Islet precursor cell (in vitro differentiated cells): ENCODE measurements at regions not wholly inside any gene's neighbourhood (a gene's known extent, or its start where the extent isn't known, plus 50 kb on each side); places are given as distances from the start of the nearest gene placed in this dataset.
"Not testable (repeated sequence)": the region's sequence is repeated elsewhere in the genome, so short reads cannot be mapped to it uniquely, and the experiment has no call there.

Experiments used
- DNase-seq: peaks from one replicate; pipeline ENCODE4 v3.0.0-alpha.2; 2018

DNA sequence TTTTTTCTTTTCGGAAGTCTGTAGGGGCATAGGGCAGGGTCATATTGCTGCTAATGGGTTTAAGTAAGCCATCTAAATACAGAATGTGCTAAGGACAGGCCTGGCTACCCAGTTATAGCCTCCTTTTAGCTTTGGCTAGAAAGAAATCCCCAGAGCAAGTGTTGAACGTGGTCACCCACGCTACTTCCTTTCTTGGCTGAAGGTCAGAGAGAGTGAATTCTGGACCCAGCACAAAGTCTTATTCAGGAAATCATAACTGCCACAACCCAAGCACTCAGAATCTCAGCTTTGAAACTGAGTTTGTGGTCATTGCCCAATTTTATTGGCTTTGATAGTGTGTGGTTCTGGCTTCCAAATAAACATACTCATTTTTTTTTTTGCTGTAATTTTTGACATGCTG lies 542.1 kb upstream of the ATP2B1 start:
- no peak for DNase-seq

DNA sequence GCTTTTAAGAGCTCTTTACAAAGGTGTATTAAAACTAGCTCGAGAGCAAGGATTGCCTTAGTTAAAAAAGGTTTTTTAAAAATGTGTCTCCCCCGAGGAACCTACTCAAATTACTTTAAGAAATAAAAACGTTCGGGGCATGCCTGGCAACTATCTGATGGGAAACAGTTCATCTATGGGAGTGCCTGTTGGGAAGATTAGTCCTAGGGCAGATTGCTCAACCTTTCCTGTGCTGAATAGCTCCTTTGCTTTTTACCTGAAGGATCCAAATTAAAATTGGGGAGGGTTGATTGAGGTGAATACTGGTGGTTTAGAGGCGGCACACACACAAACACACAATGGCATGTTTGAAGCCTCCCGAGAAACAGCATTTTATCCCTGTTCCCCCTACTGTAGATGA lies 541.4 kb upstream of the ATP2B1 start:
- no peak for DNase-seq

DNA sequence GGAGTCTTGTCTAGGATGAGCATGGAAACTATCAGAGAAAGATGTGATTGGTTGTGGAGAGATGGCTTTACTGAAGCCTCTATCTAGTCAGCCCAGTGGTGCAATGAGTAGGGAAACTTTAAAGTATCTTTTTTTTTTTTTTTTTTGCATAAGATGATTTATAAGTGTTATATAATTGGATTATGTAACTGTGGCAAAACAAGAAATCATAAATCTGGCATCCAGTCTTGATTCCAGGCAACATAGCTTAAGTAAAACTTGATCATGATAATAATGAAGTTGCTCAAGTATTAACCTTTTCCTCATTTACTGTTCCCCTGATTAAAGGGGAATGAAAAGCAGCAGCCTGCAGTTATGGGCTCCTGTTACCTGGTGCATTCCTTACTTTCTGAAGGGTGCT lies 538.0 kb upstream of the ATP2B1 start:
- DNase-seq, result no peak

- DNase-seq, result no peak
These were observed 536.8 kb upstream of the ATP2B1 start for GRCh38 chr12:90245391-90245790.

GRCh38 chr12:90244232-90244631 lies 535.6 kb upstream of the ATP2B1 start:
- no peak for DNase-seq

GRCh38 chr12:90243211-90243610 lies 534.6 kb upstream of the ATP2B1 start:
- no peak for DNase-seq

- DNase-seq, result no peak
These were observed 531.2 kb upstream of the ATP2B1 start for GRCh38 chr12:90239732-90240260.

DNA sequence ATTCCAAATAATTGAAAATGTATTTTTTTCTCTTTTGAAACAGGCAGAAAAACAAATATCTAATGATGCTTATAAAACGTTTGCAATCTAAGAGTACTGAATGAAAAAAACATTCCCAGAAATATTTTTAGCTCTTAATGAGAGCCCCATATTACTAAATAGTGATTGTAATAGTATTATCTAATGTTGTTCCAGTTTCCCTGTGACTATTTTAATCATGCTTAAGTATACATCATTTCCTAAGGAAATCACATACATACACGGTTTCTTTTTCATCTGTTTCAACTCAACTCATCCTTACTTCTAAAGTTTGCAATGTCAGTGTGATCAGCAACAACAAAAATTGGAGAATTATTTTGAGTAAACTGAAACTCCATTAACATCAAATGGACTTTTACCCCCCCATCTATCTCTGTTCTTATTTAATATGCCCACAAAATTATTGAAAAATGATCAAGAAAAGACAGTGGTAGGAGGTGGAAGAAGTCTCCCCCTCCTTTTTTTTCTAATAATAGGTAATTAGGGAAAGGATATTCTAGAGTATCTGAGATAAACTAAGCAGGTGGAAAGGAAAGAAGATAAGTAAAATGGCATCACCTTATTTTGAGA lies 530.1 kb upstream of the ATP2B1 start:
- DNase-seq, result no peak

DNA sequence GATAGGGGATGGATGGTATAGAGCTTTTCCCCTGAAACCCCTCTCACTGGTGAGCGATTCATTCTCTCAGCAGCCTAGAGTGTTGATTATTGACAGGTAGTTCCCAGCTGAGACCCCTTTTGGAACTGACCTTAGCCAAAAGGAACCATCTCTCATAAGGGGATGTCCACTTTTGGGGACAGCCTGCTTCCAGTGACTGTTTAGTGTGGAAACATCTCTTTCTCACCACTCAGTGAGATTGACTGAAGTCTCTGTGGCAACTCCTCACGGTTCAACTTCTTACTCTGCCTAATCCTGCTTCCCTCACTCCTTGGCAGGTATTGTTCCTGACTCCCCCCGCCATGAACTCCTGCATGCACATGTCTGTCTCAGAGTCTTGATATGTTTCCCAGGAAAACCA lies 529.2 kb upstream of the ATP2B1 start:
- DNase-seq, result no peak

GRCh38 chr12:90235642-90236041 lies 527.0 kb upstream of the ATP2B1 start:
- no peak for DNase-seq

GRCh38 chr12:90234472-90234871 lies 525.8 kb upstream of the ATP2B1 start:
- DNase-seq, result no peak

DNA sequence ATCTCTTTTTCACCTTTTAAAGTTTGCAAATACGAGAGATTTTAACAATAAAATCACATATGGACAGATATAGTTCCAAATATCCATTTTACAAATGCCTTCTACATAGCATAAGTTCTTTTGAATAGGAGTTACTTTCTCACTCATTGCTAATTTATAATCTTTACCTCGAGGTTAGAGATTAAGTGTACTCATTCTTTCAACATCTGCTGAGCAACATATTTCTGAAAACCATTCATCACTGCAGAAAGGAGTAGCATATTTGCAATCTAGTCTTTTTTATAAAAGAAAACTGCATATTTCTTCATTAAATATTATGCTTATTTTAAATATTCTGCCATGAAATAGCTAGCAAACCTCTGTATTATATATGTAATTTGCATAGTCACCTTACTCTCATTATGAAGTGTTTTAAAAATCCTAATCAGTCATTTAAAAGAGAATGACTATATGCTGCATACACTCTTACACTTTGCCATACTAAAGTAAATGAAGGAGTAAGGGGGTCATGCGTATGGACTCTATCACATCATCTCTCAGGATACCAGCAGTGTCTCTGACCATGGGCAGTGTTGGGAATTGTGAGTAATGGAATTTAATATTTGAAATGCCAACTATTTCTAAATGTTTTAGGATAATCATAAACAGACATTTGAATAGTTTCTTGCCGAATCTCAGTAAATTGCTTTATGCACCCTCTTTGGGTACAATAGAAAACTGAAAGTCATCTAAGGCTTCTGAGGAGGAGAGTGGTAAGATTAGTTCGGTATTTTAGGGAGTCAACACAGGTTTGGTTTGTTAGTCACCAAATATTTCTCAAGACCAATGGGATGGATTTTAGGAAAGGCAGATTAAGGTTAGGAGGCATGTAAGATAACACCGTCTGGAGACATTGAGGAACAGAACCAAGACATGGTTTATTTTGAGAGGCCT lies 524.8 kb upstream of the ATP2B1 start:
- no peak for DNase-seq

- DNase-seq, result peak; percentile 84
These were observed 521.0 kb upstream of the ATP2B1 start for GRCh38 chr12:90229407-90230170.

DNA sequence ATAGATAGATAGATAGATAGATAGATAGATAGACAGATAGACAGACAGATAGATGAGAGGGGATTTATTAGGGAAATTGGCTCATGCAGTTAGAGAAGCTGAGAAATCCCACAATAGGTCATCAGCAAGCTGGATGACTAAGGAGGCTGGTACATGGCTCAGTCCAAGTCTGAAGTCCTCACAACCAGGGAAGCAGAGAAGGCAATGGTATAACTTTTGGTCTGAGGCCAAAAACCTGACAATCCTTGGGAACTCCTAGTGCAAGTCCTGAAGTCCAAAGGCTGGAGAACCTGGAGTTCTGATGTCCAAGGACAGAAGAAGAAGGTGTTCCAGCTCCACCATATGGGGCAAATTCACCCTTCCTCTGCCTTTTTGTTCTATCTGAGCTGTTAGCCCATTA lies 517.6 kb upstream of the ATP2B1 start:
- DNase-seq, result no peak

- no peak for DNase-seq
These were observed 508.2 kb upstream of the ATP2B1 start for GRCh38 chr12:90216815-90217214.

DNA sequence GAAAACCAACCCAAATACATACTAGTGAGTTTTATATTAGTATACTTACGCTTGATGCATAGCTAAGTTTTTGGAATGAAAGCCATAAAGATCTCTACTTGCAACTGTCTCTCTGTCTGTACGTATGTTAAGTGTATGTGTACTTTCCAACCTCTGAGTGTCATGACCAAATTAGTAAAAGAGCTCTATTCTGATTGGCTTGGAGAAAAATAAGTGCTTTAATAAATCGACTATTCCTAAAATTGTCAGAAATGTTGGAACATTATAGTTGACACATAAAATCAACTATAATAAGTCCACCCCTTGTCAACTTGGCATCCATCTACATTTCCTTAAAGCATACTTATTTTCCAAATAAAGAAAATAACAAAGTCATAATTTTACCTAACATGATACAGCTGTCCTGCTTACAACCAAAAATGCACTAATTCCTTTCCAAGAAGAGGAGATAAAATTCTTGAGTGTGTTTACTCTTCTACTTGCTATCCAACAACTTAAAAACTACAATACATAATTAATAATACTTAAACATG lies 507.4 kb upstream of the ATP2B1 start:
- DNase-seq, result no peak

DNA sequence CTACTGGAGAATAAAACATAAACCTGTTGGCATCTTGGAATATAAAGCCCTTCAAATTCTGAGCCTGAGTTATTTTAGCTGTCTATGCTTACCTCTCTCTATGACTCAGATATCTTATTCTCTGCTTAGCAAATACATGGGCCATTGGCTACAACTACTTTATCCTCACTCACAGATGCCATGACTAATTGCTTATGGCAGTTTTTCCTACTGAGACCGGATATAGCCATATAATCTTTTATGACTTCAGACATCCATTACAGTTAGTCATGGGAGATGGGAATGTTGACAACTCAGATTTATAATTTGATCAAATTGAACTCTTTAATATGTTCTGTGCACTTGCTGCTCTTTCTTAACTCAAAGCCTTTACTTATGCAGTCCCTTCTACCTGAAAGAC lies 502.4 kb upstream of the ATP2B1 start:
- DNase-seq, result no peak

DNA sequence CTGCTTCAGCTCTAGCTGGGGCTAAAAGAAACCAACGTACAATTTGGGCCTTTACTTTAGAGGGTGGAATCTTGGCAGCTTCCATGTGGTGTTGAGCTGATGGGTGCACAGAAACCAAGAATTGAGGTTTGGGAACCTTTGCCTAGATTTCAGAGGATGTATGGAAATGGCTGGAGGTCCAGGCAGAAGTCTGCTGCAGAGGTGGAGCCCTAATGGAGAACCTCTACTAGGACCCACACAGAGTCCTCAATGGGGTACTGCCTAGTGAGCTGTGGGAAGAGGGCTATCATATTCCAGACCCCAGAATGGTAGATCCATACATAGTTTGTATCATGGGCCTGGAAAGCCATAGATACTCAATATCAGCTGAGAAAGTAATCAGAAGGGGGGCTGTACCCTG lies 500.4 kb upstream of the ATP2B1 start:
- DNase-seq, result no peak

- not testable (repeated sequence) for DNase-seq
These were observed 499.7 kb upstream of the ATP2B1 start for GRCh38 chr12:90208379-90208778.

- DNase-seq, result no peak
These were observed 499.2 kb upstream of the ATP2B1 start for GRCh38 chr12:90207799-90208198.

GRCh38 chr12:90205165-90205564 lies 496.5 kb upstream of the ATP2B1 start:
- no peak for DNase-seq

- no peak for DNase-seq
These were observed 494.9 kb upstream of the ATP2B1 start for GRCh38 chr12:90203556-90203955.

- no peak for DNase-seq
These were observed 490.4 kb upstream of the ATP2B1 start for GRCh38 chr12:90199006-90199405.
